Spleen (tissue), 7 donors: ENCODE measurements at regions not wholly inside any gene's neighbourhood (a gene's known extent, or its start where the extent isn't known, plus 50 kb on each side); places are given as distances from the start of the nearest gene placed in this dataset.

ENCODE experiments used
- POLR2A ChIP-seq, 3 donors: fragments of 450-650 bp; IDR thresholded peaks; one replicate each; pipeline ENCODE4 v1.5.1; 2017; ENCODE audit warnings: antibody characterized with exemption in 3 of 3, mild to moderate bottlenecking in 1 of 3
- TF ChIP-seq, protein P1 (sequence below), 11 experiments: fragments of 200-600 bp in 7 of 11; fragments of 450-650 bp in 4 of 11; sonication (generic) in 4 of 11; IDR thresholded peaks in 8 of 11; conservative IDR thresholded peaks in 3 of 11; 1 replicate in 7 of 11; 2 replicates in 4 of 11; pipeline versions ENCODE4 v1.4.0 to v1.8.0; 2016 to 2021; ENCODE audit warnings: antibody characterized with exemption in 11 of 11, inconsistent platforms in 4 of 11, mild to moderate bottlenecking in 1 of 11
- donor health status: DM: no; HTN: no; CAD: no; lungs with moderate emphysema.
- donor health status: DM: no; HTN: no; CAD: no.
- donor health status: DM: no; HTN: no; CAD: no.

DNA sequence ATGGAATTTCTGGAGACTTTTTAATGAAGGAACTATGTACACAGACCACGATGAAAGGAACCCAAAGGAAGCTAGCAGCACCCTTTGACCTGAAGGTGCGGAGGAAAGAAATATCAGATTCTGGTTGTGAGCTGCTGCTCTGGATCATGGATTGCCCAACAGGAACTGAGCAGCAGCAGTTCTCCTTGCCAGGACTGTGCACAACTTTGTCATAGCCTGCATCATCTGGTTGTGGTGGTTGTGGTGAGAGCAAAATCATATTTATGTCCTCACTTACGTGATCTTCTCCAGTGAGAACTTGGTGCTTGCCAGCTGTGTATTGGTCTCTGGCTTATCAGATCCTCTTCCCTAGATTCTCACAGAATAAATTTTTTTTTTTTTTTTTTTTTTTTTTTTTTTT is 70.7 kb upstream of the LPAR1 start:
- no peak for TF ChIP-seq POLR2A (IDR thresholded peaks at IDR 0.05)
- TF ChIP-seq, protein P1, sequence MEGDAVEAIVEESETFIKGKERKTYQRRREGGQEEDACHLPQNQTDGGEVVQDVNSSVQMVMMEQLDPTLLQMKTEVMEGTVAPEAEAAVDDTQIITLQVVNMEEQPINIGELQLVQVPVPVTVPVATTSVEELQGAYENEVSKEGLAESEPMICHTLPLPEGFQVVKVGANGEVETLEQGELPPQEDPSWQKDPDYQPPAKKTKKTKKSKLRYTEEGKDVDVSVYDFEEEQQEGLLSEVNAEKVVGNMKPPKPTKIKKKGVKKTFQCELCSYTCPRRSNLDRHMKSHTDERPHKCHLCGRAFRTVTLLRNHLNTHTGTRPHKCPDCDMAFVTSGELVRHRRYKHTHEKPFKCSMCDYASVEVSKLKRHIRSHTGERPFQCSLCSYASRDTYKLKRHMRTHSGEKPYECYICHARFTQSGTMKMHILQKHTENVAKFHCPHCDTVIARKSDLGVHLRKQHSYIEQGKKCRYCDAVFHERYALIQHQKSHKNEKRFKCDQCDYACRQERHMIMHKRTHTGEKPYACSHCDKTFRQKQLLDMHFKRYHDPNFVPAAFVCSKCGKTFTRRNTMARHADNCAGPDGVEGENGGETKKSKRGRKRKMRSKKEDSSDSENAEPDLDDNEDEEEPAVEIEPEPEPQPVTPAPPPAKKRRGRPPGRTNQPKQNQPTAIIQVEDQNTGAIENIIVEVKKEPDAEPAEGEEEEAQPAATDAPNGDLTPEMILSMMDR (IDR thresholded peaks at IDR 0.05 in 8 of 11, conservative IDR thresholded peaks at IDR 0.05 in 3 of 11): no peak
